SJSA1 (cell line): ENCODE measurements at regions not wholly inside any gene's neighbourhood (a gene's known extent, or its start where the extent isn't known, plus 50 kb on each side); places are given as distances from the start of the nearest gene placed in this dataset.
"Not testable (repeated sequence)": the region's sequence is repeated elsewhere in the genome, so short reads cannot be mapped to it uniquely, and the experiment has no call there.

Experiments
- DNase-seq, 2 experiments: peaks; one replicate each; pipeline ENCODE4 v3.0.0-alpha.2; 2015 to 2020; ENCODE audit warnings: low spot score in 2 of 2, low read depth in 1 of 2
- H3K27ac ChIP-seq: fragments of 250-450 bp; sonication (Bioruptor Pico); 2 replicates; pipeline ENCODE4 v1.5.1; 2020; ENCODE audit warnings: mild to moderate bottlenecking, moderate library complexity
- H3K27me3 ChIP-seq: fragments of 250-450 bp; sonication (Bioruptor Pico); replicated peaks from 2 replicates; pipeline ENCODE4 v1.5.1; 2020; ENCODE audit warnings: mild to moderate bottlenecking, moderate library complexity
- H3K36me3 ChIP-seq: fragments of 250-450 bp; sonication (Bioruptor Pico); 2 replicates; pipeline ENCODE4 v1.5.1; 2020; ENCODE audit warnings: mild to moderate bottlenecking
- H3K4me1 ChIP-seq: fragments of 250-450 bp; sonication (Bioruptor Pico); replicated peaks from 2 replicates; pipeline ENCODE4 v1.6.1; 2021; ENCODE audit warnings: mild to moderate bottlenecking
- H3K4me3 ChIP-seq: fragments of 250-450 bp; sonication (Bioruptor Pico); 2 replicates; pipeline ENCODE4 v1.5.1; 2020; ENCODE audit warnings: mild to moderate bottlenecking
- H3K9me3 ChIP-seq: fragments of 250-450 bp; sonication (Bioruptor Pico); replicated peaks from 2 replicates; pipeline ENCODE4 v1.5.1; 2020; ENCODE audit warnings: mild to moderate bottlenecking

GRCh38 chr5:104053353-104053649 is 490.7 kb upstream of the NUDT12 start:
- no peaks in the 10 kb centered on the region for H3K36me3 ChIP-seq
- no peak overlapping the region for H3K27ac ChIP-seq
- H3K4me3 ChIP-seq: no peak overlapping the region
- H3K27me3 ChIP-seq: no peaks in the 10 kb centered on the region
- no peak for DNase-seq
- no peaks in the 10 kb centered on the region for H3K4me1 ChIP-seq
- H3K9me3 ChIP-seq: no peaks in the 10 kb centered on the region

- DNase-seq: no peak
- H3K9me3 ChIP-seq: no peaks in the 10 kb centered on the region
- no peaks in the 10 kb centered on the region for H3K27me3 ChIP-seq
- H3K27ac ChIP-seq: no peak overlapping the region
- H3K4me1 ChIP-seq: no peaks in the 10 kb centered on the region
- no peaks in the 10 kb centered on the region for H3K36me3 ChIP-seq
- H3K4me3 ChIP-seq: no peak overlapping the region
These were observed 490.2 kb upstream of the NUDT12 start for GRCh38 chr5:104052558-104053352.

DNA sequence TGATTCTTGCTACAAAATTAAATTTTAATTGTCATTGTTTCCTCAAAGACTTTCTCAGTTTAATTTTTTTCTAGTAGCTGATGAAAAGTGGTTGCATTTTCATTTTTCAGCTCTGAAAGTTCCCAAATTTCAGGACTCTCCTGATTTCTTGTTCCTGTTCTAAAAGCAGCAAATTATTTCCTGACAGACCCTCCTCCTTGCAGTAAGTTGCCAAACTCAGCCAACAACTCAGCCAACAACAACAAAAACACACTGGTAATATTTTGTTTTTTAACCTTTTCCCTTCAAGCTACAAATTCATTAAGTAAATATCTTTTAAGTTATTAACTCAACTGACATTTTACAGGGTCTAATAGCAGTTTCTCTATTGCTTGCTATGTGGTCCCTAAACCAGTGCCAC is 487.8 kb upstream of the NUDT12 start:
- Histone ChIP-seq H3K9me3 (no peaks in the 10 kb centered on the region), H3K4me1 (no peaks in the 10 kb centered on the region), H3K4me3 (no peak overlapping the region), H3K27ac (no peak overlapping the region), H3K27me3 (no peaks in the 10 kb centered on the region), H3K36me3 (no peaks in the 10 kb centered on the region)
- no peak for DNase-seq

DNA sequence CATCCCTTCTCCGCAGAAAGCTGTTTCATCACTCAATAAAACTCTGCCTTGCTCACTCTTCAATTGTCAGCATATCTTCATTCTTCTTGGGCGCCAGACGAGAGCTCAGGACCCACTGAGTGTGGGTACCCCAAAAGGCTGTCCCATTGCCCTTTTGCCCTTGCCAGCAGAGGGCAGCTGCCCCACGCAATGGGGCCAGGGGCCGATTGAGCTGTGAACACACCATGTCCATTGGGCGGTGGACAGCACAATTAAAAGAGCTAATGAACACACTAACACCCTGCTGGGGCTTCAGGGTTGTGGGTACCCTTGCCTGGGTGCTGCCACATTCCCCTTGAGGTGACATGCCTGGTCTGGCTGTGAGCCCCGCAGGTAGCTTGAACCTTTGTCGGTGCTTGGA is 487.2 kb upstream of the NUDT12 start:
- Histone ChIP-seq H3K4me3 (no peak overlapping the region), H3K36me3 (no peaks in the 10 kb centered on the region), H3K27ac (no peak overlapping the region), H3K4me1 (no peaks in the 10 kb centered on the region), H3K27me3 (no peaks in the 10 kb centered on the region), H3K9me3 (no peaks in the 10 kb centered on the region)
- no peak for DNase-seq

DNA sequence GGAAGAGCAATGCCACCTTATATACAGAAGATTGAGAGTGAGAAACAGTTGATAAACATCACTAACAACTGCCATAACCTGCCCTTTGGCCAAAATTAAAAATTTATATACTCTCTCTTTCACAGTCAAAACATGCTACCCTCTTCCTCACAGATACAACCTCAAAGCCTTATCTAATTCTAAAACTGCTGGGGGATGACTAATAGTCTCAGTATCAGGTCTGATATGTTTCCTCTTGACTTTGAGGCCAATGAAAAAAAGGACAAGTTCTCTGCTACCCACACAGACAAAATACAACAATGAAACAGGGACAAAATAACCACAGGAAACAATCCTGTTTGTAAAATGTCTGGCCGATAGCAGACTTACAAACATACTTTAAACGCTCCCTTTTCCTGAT is 485.6 kb upstream of the NUDT12 start:
- no peaks in the 10 kb centered on the region for H3K4me1 ChIP-seq
- H3K36me3 ChIP-seq: no peaks in the 10 kb centered on the region
- H3K9me3 ChIP-seq: no peaks in the 10 kb centered on the region
- no peak overlapping the region for H3K27ac ChIP-seq
- H3K4me3 ChIP-seq: no peak overlapping the region
- DNase-seq: no peak
- H3K27me3 ChIP-seq: no peaks in the 10 kb centered on the region

- no peaks in the 10 kb centered on the region for H3K27me3 ChIP-seq
- DNase-seq: no peak
These were observed 483.4 kb upstream of the NUDT12 start for GRCh38 chr5:104045987-104046386.

DNA sequence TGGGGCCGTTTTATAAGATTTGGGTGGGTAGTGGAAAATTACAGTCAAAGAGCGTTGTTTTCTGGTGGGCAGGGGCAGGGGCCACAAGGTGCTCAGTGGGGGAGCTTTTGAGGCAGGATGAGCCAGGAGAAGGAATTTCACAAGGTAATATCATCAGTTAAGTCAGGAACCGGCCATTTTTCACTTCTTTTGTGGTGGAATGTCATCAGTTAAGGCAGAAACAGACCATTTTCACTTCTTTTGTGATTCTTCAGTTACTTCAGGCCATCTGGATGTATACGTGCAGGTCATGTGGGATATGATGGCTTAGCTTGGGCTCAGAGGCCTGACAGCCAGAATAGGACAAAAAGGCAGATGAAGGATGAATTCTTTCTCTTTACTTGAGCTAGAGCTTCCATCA is 477.3 kb upstream of the NUDT12 start:
- H3K4me3 ChIP-seq, H3K9me3 ChIP-seq, H3K36me3 ChIP-seq, DNase-seq, H3K27ac ChIP-seq, H3K27me3 ChIP-seq, H3K4me1 ChIP-seq: not testable (repeated sequence)

More at GRCh38 chr5:104045987-104046386, 483.4 kb upstream of the NUDT12 start:
- H3K4me1 ChIP-seq: no peaks in the 10 kb centered on the region
- H3K9me3 ChIP-seq: no peaks in the 10 kb centered on the region
- no peak overlapping the region for H3K27ac ChIP-seq
- H3K36me3 ChIP-seq: no peaks in the 10 kb centered on the region
- no peak overlapping the region for H3K4me3 ChIP-seq

- H3K27me3 ChIP-seq: not testable (repeated sequence)
- DNase-seq: peak in 1 of 2 experiments; percentile 18
These were observed 474.5 kb upstream of the NUDT12 start for GRCh38 chr5:104037136-104037535.

DNA sequence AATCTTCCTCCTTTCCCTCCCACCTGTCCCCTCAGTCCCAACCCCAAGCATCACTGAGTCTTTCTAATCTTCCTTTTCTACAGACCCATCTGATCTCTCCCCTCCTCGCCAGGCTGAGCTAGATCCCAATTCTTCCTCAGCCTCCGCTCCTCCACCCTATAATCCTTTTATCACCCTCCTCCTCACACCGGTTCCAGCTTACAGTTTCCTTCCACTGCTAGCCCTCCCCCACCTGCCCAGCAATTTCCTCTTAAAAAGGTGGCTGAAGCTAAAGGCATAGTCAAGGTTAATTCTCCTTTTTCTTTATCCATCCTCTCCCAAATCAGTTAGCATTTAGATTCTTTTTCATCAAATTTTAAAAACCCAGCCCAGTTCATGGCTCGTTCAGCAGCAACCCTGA is 470.6 kb upstream of the NUDT12 start:
- not testable (repeated sequence) for H3K9me3 ChIP-seq, H3K27ac ChIP-seq, H3K27me3 ChIP-seq, DNase-seq, H3K4me1 ChIP-seq, H3K36me3 ChIP-seq, H3K4me3 ChIP-seq

More at GRCh38 chr5:104037136-104037535, 474.5 kb upstream of the NUDT12 start:
- H3K36me3 ChIP-seq, H3K27ac ChIP-seq, H3K4me3 ChIP-seq, H3K4me1 ChIP-seq, H3K9me3 ChIP-seq: not testable (repeated sequence)

GRCh38 chr5:104024538-104024937 is 461.9 kb upstream of the NUDT12 start:
- H3K4me3 ChIP-seq: no peak overlapping the region
- no peak for DNase-seq

GRCh38 chr5:104023739-104024138 is 461.1 kb upstream of the NUDT12 start:
- no peaks in the 10 kb centered on the region for H3K4me1 ChIP-seq
- H3K9me3 ChIP-seq: peaks cover 10% of the 10 kb centered on the region
- no peak overlapping the region for H3K27ac ChIP-seq
- no peak overlapping the region for H3K4me3 ChIP-seq
- H3K36me3 ChIP-seq: no peaks in the 10 kb centered on the region
- DNase-seq: no peak
- no peaks in the 10 kb centered on the region for H3K27me3 ChIP-seq

More at GRCh38 chr5:104024538-104024937, 461.9 kb upstream of the NUDT12 start:
- H3K27ac ChIP-seq: no peak overlapping the region
- H3K36me3 ChIP-seq: no peaks in the 10 kb centered on the region
- H3K4me1 ChIP-seq: no peaks in the 10 kb centered on the region
- H3K27me3 ChIP-seq: 0 out of 2 replicates have a peak, but pooled peaks cover 2% of the 10 kb centered on the region
- H3K9me3 ChIP-seq: peaks cover 15% of the 10 kb centered on the region

DNA sequence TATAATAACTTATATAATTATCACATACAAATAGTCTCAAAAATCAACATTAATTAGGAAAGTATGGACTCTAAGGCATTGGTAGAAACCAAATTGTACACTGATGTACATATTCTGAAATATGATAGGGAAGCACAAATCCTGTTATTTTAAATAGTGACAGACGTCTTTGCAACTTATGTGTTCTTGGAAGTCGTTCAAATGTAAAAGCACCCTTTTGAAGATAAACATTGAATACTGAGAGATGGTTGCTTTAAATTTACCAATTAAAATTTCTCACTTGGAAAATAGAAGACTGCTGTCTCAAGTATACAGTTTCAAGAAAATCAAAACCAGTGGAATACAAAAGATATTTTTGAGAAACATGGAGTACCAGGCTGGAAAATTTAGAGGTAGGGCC is 457.4 kb upstream of the NUDT12 start:
- Histone ChIP-seq H3K4me1 (no peaks in the 10 kb centered on the region), H3K27me3 (no peaks in the 10 kb centered on the region), H3K27ac (no peak overlapping the region), H3K36me3 (no peaks in the 10 kb centered on the region), H3K4me3 (no peak overlapping the region), H3K9me3 (no peaks in the 10 kb centered on the region)
- DNase-seq: no peak

- H3K36me3 ChIP-seq: no peaks in the 10 kb centered on the region
- H3K27ac ChIP-seq: no peak overlapping the region
- no peaks in the 10 kb centered on the region for H3K9me3 ChIP-seq
- no peak overlapping the region for H3K4me3 ChIP-seq
- DNase-seq: no peak
- no peaks in the 10 kb centered on the region for H3K4me1 ChIP-seq
- no peaks in the 10 kb centered on the region for H3K27me3 ChIP-seq
These were observed 455.7 kb upstream of the NUDT12 start for GRCh38 chr5:104018299-104018698.

DNA sequence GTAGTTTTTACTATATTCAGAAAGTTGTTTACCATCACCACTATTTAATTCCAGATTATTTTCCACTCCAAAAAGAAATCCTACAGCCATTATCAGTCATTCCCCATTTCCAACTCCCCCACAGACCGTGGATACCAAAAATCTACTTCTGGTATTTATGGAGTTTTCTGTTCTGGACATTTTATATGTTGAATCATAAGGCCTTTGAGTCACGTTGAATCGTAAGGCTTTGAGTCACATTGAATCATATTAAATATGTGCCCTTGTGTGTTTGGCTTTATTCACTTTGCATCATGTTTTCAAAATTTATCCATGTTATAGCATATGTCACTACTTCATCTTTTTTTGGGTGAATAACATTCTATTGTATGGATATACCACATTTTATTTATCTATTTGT is 454.1 kb upstream of the NUDT12 start:
- Histone ChIP-seq H3K4me3 (no peak overlapping the region), H3K9me3 (no peaks in the 10 kb centered on the region), H3K27ac (no peak overlapping the region), H3K36me3 (no peaks in the 10 kb centered on the region), H3K4me1 (no peaks in the 10 kb centered on the region), H3K27me3 (no peaks in the 10 kb centered on the region)
- DNase-seq: no peak

DNA sequence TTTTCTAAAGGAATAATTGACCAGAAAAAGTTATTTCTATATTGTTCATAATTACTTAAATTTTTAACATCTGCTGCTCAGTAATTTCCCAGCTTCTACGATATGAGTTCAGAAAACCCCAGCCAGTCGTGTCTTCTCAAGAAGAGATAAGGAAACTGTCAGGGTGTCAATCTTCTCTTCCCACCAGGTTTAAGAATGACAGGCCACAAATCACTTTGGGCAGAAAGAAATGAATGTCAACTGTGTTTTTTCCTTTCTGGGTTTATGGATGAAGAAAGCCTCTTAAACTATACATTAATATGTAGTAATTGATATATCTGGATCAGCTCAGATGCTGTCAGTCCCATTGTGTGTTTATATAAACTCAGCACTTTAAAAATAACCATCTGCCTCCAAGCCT is 453.2 kb upstream of the NUDT12 start:
- Histone ChIP-seq H3K27me3 (no peaks in the 10 kb centered on the region), H3K27ac (no peak overlapping the region), H3K4me1 (no peaks in the 10 kb centered on the region), H3K9me3 (no peaks in the 10 kb centered on the region), H3K4me3 (no peak overlapping the region), H3K36me3 (no peaks in the 10 kb centered on the region)
- DNase-seq: no peak
